ENCODE measurements at regions not wholly inside any gene's neighbourhood (a gene's known extent, or its start where the extent isn't known, plus 50 kb on each side); places are given as distances from the start of the nearest gene placed in this dataset.

DNA sequence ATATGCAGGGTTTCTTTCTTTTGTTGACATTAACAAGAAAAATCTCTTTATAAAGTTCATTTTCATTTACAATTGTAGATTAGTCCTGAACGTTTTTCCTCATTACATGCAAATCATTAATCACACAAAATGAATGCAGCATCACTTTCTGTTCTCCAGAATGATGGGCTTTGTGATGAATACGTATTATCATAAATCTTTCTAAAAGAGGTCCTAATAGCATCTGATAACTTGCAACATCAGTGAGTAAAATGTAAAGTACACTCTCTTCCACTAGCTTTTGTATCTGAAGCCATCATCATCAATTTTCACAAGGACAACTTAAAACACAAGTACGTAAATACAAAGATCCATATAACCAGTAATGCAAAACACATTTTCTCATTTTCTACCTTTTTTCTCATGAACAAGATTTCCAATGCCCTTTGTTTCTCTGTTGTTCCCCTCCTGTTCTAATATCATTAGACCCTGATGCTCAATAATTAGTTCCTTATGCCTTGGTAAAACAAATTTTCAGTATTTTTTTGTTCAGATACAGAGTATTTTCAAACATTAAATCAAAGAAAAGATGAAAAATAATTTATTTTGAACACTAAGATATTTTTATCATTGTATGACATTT lies 437.4 kb upstream of the MIR17HG start:
- TF ChIP-seq, protein P1, sequence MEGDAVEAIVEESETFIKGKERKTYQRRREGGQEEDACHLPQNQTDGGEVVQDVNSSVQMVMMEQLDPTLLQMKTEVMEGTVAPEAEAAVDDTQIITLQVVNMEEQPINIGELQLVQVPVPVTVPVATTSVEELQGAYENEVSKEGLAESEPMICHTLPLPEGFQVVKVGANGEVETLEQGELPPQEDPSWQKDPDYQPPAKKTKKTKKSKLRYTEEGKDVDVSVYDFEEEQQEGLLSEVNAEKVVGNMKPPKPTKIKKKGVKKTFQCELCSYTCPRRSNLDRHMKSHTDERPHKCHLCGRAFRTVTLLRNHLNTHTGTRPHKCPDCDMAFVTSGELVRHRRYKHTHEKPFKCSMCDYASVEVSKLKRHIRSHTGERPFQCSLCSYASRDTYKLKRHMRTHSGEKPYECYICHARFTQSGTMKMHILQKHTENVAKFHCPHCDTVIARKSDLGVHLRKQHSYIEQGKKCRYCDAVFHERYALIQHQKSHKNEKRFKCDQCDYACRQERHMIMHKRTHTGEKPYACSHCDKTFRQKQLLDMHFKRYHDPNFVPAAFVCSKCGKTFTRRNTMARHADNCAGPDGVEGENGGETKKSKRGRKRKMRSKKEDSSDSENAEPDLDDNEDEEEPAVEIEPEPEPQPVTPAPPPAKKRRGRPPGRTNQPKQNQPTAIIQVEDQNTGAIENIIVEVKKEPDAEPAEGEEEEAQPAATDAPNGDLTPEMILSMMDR (IDR thresholded peaks at IDR 0.05) = no peak
- no peaks in the 10 kb centered on the region for H3K36me3 ChIP-seq
- H3K27ac ChIP-seq = no peak overlapping the region
- H3K27me3 ChIP-seq = no peaks in the 10 kb centered on the region
- no peak for DNase-seq (ENCODE audit: low spot score)
- peaks cover 0 to 11% of the 10 kb centered on the region in 2 donors for H3K9me3 ChIP-seq
- H3K4me1 ChIP-seq = no peaks in the 10 kb centered on the region
- H3K4me3 ChIP-seq = no peak overlapping the region

DNA sequence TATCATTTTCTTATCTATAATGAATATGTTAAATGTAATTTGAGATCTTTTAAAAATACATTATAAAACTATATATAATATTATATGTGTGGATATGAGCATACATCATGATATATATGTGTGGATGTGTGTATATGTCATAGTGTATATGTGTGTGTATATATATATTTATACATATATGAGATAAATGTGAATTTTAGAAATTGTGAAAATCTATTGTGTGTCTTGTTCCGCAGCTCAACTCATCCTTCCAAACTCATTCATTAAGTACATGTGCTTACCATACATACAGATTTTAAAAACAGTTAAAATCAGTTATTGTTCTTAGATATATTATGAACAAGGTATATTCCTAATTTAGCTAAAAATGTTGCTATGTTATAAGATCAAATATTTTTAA lies 435.2 kb upstream of the MIR17HG start:
- TF ChIP-seq, protein P1 (IDR thresholded peaks at IDR 0.05) = no peak
- H3K36me3 ChIP-seq = no peaks in the 10 kb centered on the region
- no peak overlapping the region for H3K4me3 ChIP-seq
- no peaks in the 10 kb centered on the region for H3K4me1 ChIP-seq
- H3K27ac ChIP-seq = no peak overlapping the region
- no peaks in the 10 kb centered on the region for H3K27me3 ChIP-seq
- no peaks in the 10 kb centered on the region for H3K9me3 ChIP-seq
- DNase-seq (ENCODE audit: low spot score) = no peak

DNA sequence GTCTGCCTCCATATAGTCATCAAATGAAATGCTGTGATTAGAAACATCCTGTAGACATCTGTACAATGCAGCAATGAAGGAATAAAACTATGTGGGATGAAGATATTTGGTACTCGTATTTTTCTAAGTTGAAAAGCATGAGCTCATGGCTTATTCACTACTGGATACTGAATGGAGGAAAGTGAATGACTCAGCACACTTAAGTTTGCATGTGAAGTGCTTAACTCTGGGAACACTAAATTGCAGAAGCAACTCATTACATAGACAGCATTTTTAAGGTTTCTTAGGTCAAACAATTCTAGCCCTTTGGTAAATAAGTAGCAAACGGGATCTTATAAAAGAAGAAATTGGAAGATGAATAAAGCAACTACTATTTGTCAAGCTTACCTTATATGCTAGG lies 429.0 kb upstream of the MIR17HG start:
- Histone ChIP-seq H3K9me3 (no peaks in the 10 kb centered on the region), H3K36me3 (no peaks in the 10 kb centered on the region), H3K4me1 (no peaks in the 10 kb centered on the region), H3K27ac (no peak overlapping the region), H3K4me3 (no peak overlapping the region), H3K27me3 (no peaks in the 10 kb centered on the region)
- TF ChIP-seq, protein P1 (IDR thresholded peaks at IDR 0.05) = no peak
- DNase-seq (ENCODE audit: low spot score) = no peak

DNA sequence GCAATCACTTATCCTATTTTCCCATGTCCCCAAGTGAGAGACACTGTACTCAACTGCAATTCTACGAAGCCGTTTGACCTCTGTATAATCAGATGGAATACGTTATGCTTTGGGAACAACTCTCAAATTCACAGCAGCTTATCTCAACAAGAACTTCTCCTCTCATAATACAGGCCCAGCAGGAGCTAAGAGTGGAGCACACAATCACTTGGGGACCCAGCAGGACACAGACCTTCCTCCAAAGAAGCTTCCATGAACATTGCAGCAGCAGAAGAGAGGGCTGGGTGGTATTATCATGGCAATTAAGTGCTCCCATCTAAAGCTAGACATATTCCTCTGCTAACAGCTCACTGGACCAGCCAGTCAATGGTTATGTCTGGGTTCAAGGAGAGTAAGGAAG lies 428.3 kb upstream of the MIR17HG start:
- H3K27ac ChIP-seq = no peak overlapping the region
- no peak for DNase-seq (ENCODE audit: low spot score)
- H3K4me1 ChIP-seq = no peaks in the 10 kb centered on the region
- no peaks in the 10 kb centered on the region for H3K36me3 ChIP-seq
- H3K4me3 ChIP-seq = no peak overlapping the region
- TF ChIP-seq, protein P1 (IDR thresholded peaks at IDR 0.05) = no peak
- H3K27me3 ChIP-seq = no peaks in the 10 kb centered on the region
- H3K9me3 ChIP-seq = no peaks in the 10 kb centered on the region

DNA sequence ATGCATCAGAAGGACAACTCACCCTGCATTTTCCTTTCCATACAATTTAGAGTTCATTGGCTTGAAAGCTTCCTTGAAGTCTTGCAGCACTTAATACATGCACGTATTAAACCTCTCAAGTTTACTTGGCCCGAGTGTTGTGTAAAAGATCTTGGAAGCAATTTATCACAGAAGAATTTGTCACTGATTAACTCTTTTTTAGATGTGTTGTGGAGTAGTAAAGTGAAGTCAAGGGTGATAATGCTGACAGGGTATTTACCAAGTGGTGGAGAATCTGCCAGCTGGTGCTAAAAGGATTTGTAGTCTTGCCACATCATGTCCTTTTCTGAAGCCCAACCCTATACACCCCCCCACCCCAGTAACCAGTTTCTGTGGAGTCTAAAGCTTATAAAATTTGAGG lies 421.0 kb upstream of the MIR17HG start:
- no peaks in the 10 kb centered on the region for H3K27me3 ChIP-seq
- TF ChIP-seq, protein P1 (IDR thresholded peaks at IDR 0.05) = no peak

DNA sequence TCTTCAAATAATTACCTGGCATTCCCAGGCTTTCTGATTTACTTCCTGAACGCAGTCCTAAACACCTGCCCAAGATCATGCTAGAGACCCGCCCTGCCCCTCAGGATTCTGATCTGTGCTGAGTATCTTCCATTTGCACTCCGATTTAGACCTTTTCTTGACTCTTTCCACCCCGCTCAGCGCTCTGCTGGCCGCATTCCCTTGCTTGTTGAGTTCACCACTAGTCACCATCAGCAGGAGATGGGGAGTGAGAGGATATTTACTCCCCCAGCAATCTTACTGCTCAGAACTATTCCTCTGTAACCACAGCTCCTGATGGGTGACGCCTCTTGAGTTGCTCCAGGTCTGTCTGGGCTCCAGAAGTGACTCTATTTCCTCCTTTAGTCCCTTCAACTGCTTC lies 419.4 kb upstream of the MIR17HG start:
- Histone ChIP-seq H3K27me3 (no peaks in the 10 kb centered on the region), H3K4me3 (no peak overlapping the region), H3K4me1 (peaks cover 0 to 8% of the 10 kb centered on the region in 2 donors), H3K27ac (no peak overlapping the region), H3K36me3 (no peaks in the 10 kb centered on the region), H3K9me3 (no peaks in the 10 kb centered on the region)
- TF ChIP-seq, protein P1 (IDR thresholded peaks at IDR 0.05) = no peak
- DNase-seq (ENCODE audit: low spot score) = no peak

More for the DNA sequence above, 421.0 kb upstream of the MIR17HG start:
- no peaks in the 10 kb centered on the region for H3K36me3 ChIP-seq
- no peak overlapping the region for H3K27ac ChIP-seq
- no peaks in the 10 kb centered on the region for H3K9me3 ChIP-seq
- H3K4me3 ChIP-seq = no peak overlapping the region
- H3K4me1 ChIP-seq = peaks cover 0 to 8% of the 10 kb centered on the region in 2 donors
- no peak for DNase-seq (ENCODE audit: low spot score)

All from right atrium auricular region (tissue), 2 donors.